ENCODE measurements at regions not wholly inside any gene's neighbourhood (a gene's known extent, or its start where the extent isn't known, plus 50 kb on each side); places are given as distances from the start of the nearest gene placed in this dataset.

- no peak for ATAC-seq
- TF ChIP-seq ZNF70 (CRISPR knock-in tag; IDR thresholded peaks at IDR 0.05) (no peak), CSRNP3 (CRISPR knock-in tag; IDR thresholded peaks at IDR 0.05) (no peak), SNAI2 (CRISPR knock-in tag; IDR thresholded peaks at IDR 0.05) (no peak)
Observed at GRCh38 chr5:88659529-88660263, 223.3 kb downstream of the MEF2C start.

GRCh38 chr5:88658886-88659285 lies 224.1 kb downstream of the MEF2C start:
- TF ChIP-seq SNAI2 (CRISPR knock-in tag; IDR thresholded peaks at IDR 0.05): no peak
- TF ChIP-seq ESRRG (CRISPR knock-in tag; IDR thresholded peaks at IDR 0.05): no peak
- no peak for TF ChIP-seq TOX (CRISPR knock-in tag; IDR thresholded peaks at IDR 0.05; ENCODE audit: borderline replicate concordance)
- TF ChIP-seq ZNF565 (CRISPR knock-in tag; conservative IDR thresholded peaks at IDR 0.05; ENCODE audit: low read depth): no peak
- no peak for TF ChIP-seq ZFP30 (CRISPR knock-in tag; IDR thresholded peaks at IDR 0.05)
- TF ChIP-seq PATZ1 (CRISPR knock-in tag; IDR thresholded peaks at IDR 0.05; ENCODE audit: borderline replicate concordance): no peak
- TF ChIP-seq TSHZ2 (CRISPR knock-in tag; IDR thresholded peaks at IDR 0.05): no peak
- no peak for TF ChIP-seq ZC3H10 (CRISPR knock-in tag; IDR thresholded peaks at IDR 0.05)
- TF ChIP-seq CSDC2 (CRISPR knock-in tag; IDR thresholded peaks at IDR 0.05): no peak
- no peak for TF ChIP-seq ISL1 (CRISPR knock-in tag; IDR thresholded peaks at IDR 0.05)
- TF ChIP-seq ZNF70 (CRISPR knock-in tag; IDR thresholded peaks at IDR 0.05): no peak
- TF ChIP-seq POU6F1 (CRISPR knock-in tag; IDR thresholded peaks at IDR 0.05; ENCODE audit: borderline replicate concordance, low read depth): no peak
- TF ChIP-seq CSRNP3 (CRISPR knock-in tag; IDR thresholded peaks at IDR 0.05): no peak
- TF ChIP-seq PPARA (CRISPR knock-in tag; IDR thresholded peaks at IDR 0.05; ENCODE audit: borderline replicate concordance): no peak
- TF ChIP-seq ZFP3 (CRISPR knock-in tag; IDR thresholded peaks at IDR 0.05): no peak
- no peak for TF ChIP-seq TCF4 (CRISPR knock-in tag; IDR thresholded peaks at IDR 0.05; ENCODE audit: borderline replicate concordance)
- TF ChIP-seq OSR1 (CRISPR knock-in tag; IDR thresholded peaks at IDR 0.05): no peak

GRCh38 chr5:88657906-88658775 lies 224.8 kb downstream of the MEF2C start:
- no peak for ATAC-seq
- TF ChIP-seq OSR1 (CRISPR knock-in tag; IDR thresholded peaks at IDR 0.05) (no peak), ZNF565 (CRISPR knock-in tag; conservative IDR thresholded peaks at IDR 0.05; ENCODE audit: low read depth) (no peak), GLIS3 (CRISPR knock-in tag; IDR thresholded peaks at IDR 0.05) (no peak), ZNF8 (CRISPR knock-in tag; IDR thresholded peaks at IDR 0.05) (no peak), ISL1 (CRISPR knock-in tag; IDR thresholded peaks at IDR 0.05) (no peak), CSRNP3 (CRISPR knock-in tag; IDR thresholded peaks at IDR 0.05) (no peak)

More at GRCh38 chr5:88658886-88659285, 224.1 kb downstream of the MEF2C start:
- no peak for ATAC-seq
